K562 (cell line): ENCODE measurements at regions not wholly inside any gene's neighbourhood (a gene's known extent, or its start where the extent isn't known, plus 50 kb on each side); places are given as distances from the start of the nearest gene placed in this dataset.

Experiments used
- CHCHD3 ChIP-seq: fragments of 250-450 bp; sonication (Bioruptor Pico); IDR thresholded peaks from 2 replicates; pipeline ENCODE4 v2.1.2; 2022; ENCODE audit warnings: mild to moderate bottlenecking
- CTCF ChIP-seq, 3 experiments: IDR thresholded peaks in 2 of 3; conservative IDR thresholded peaks in 1 of 3; 2 replicates each; pipeline ENCODE4 v1.5.1; 2011 to 2012; ENCODE audit warnings: low read length in 3 of 3, mild to moderate bottlenecking in 3 of 3, control low read depth in 2 of 3, improper control_type of control experiment in 1 of 3, inconsistent platforms in 1 of 3, low read depth in 1 of 3, mixed read lengths in 1 of 3, moderate library complexity in 1 of 3; ENCODE audit not compliant: insufficient read depth in 2 of 3
- HMG20A ChIP-seq: fragments of 450-650 bp; formaldehyde crosslinking; conservative IDR thresholded peaks from 2 replicates; pipeline ENCODE4 v1.4.0; 2020; ENCODE audit warnings: mild to moderate bottlenecking, mixed read lengths
- PKNOX1 ChIP-seq: fragments of 450-650 bp; IDR thresholded peaks from 2 replicates; pipeline ENCODE4 v1.6.1; 2016

- TF ChIP-seq HMG20A (no peak), CTCF (IDR thresholded peaks at IDR 0.05 in 2 of 3, conservative IDR thresholded peaks at IDR 0.05 in 1 of 3; ENCODE audit: insufficient read depth in 2 of 3, low read depth in 1 of 3, low read length in 3 of 3) (no peak), CHCHD3 (no peak), PKNOX1 (no peak)
Observed at GRCh38 chr10:84004221-84004620, 135.1 kb upstream of the GHITM start.
